A549 (cell line): ENCODE measurements at regions not wholly inside any gene's neighbourhood (a gene's known extent, or its start where the extent isn't known, plus 50 kb on each side); places are given as distances from the start of the nearest gene placed in this dataset.

Experiments used
- CBX2 ChIP-seq: fragments of 200-600 bp; sonication (generic); IDR thresholded peaks from 2 replicates; pipeline ENCODE4 v1.6.1; 2016; ENCODE audit warnings: low read depth, mild to moderate bottlenecking, borderline replicate concordance
- CHD2 ChIP-seq: fragments of 150-350 bp; IDR thresholded peaks from 2 replicates; pipeline ENCODE4 v1.6.1; 2014; ENCODE audit warnings: low read length; ENCODE audit not compliant: partially characterized antibody
- EP300 ChIP-seq, 2 experiments: fragments of >200 bp; sonication (Bioruptor Twin); formaldehyde crosslinking; IDR thresholded peaks; 2 replicates in 1 of 2; 3 replicates in 1 of 2; pipeline ENCODE4 v1.6.1; 2016 to 2017
- PHF8 ChIP-seq: fragments of 200-600 bp; sonication (generic); IDR thresholded peaks from 2 replicates; pipeline ENCODE4 v1.6.1; 2016; ENCODE audit warnings: low read depth, mild to moderate bottlenecking, antibody characterized with exemption, moderate library complexity, borderline replicate concordance
- POLR2A ChIP-seq: IDR thresholded peaks from 2 replicates; pipeline ENCODE4 v1.6.1; 2012; ENCODE audit warnings: mild to moderate bottlenecking, low read length
- RFX5 ChIP-seq: fragments of 450-650 bp; IDR thresholded peaks from 2 replicates; pipeline ENCODE4 v1.7.1; 2014; ENCODE audit warnings: antibody characterized with exemption, mild to moderate bottlenecking, moderate library complexity
- TF ChIP-seq, protein P1 (sequence below): fragments of >200 bp; sonication (Bioruptor Twin); formaldehyde crosslinking; IDR thresholded peaks from 3 replicates; pipeline ENCODE4 v1.5.1; 2016

DNA sequence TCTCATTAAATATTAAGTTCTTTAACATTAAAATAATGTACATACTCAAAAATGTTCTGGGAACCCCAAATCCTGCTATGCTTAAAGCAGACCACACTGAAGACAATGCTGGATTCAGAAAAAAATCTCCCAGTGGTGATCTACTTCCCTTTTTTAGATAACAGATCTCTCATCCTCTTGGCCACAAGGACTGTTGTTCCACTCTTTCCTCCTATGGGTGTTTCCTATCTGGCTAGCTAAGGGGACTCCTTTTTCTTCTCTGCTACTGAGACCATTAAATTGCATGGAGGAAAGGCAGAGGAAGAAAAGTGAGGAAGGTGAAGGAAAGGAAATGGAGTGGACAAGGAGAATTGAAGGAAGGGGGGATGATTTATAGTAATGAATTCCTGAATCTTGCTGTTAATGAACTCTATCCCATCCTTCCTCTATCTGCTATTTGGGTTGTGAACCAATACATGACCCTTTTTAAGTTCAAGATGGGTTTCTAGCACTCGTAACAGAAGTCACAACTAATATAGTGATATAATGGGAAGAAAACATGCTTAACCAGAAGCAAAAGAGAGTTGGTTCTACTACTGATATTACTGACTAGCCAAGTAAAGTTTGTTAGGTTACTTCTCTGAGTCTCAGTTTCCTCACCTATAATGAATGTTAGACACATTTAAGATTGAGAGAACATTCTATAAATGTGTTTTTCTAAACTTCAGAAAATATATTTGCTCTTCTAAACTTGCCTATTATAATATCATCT lies 53.2 kb downstream of the PIK3C2A start:
- no peak for TF ChIP-seq RFX5
- TF ChIP-seq PHF8, result no peak
- TF ChIP-seq, protein P1, sequence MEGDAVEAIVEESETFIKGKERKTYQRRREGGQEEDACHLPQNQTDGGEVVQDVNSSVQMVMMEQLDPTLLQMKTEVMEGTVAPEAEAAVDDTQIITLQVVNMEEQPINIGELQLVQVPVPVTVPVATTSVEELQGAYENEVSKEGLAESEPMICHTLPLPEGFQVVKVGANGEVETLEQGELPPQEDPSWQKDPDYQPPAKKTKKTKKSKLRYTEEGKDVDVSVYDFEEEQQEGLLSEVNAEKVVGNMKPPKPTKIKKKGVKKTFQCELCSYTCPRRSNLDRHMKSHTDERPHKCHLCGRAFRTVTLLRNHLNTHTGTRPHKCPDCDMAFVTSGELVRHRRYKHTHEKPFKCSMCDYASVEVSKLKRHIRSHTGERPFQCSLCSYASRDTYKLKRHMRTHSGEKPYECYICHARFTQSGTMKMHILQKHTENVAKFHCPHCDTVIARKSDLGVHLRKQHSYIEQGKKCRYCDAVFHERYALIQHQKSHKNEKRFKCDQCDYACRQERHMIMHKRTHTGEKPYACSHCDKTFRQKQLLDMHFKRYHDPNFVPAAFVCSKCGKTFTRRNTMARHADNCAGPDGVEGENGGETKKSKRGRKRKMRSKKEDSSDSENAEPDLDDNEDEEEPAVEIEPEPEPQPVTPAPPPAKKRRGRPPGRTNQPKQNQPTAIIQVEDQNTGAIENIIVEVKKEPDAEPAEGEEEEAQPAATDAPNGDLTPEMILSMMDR, result no peak
- no peak for TF ChIP-seq CBX2
- no peak for TF ChIP-seq EP300 (IDR thresholded peaks at IDR 0.05)
- no peak for TF ChIP-seq POLR2A
- no peak for TF ChIP-seq CHD2
